DLD1 (cell line): ENCODE measurements at regions not wholly inside any gene's neighbourhood (a gene's known extent, or its start where the extent isn't known, plus 50 kb on each side); places are given as distances from the start of the nearest gene placed in this dataset.
"Not testable (repeated sequence)": the region's sequence is repeated elsewhere in the genome, so short reads cannot be mapped to it uniquely, and the experiment has no call there.

Source experiments
- in situ Hi-C: cut with HindIII; loops from 2 replicates; pipeline ENCODE4 v1.10.0; 2017; ENCODE audit warnings: low sequenced_read_pairs

DNA sequence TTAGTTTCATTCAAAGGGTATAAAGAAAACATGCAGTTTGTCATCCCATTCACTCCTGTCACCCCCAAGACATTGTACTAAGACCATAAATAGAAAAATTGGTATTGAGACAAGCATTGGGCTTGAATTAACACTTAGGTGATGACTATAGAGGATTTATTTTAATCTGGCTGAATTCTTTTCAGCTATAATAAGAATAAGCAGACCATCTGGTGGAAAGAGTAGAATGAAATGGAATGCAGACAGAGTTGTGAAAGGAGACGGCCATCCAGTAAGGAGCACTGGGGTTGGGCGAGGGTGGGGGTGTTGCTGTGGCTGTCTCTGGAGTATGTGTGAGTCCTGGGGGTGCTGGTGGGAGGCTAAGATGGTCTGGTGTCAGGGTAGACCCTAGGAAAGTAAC lies 125.0 kb upstream of the IVNS1ABP start:
- in situ Hi-C loops, result no loop called here

DNA sequence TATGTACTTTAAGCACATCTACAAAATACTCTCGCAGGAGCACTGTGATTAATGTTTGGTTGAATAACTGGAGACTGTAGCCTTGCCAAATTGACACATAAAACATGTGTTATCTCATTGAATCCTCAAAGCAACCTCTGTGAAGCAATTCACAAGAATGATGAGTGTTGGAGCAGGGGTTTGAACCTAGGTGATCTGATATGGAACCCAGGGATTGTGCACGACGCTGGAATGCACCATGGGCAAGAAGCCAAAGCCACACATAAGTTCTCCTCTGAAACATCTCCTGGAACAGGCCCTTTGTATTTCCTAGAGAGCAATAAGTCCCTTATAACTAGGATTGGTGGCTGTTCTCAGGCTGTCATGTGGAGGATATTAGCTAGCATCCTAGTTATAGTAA lies 124.6 kb upstream of the IVNS1ABP start:
- in situ Hi-C loops, result no loop called here

GRCh38 chr1:185440877-185441276 lies 123.8 kb upstream of the IVNS1ABP start:
- in situ Hi-C loops, result no loop called here

DNA sequence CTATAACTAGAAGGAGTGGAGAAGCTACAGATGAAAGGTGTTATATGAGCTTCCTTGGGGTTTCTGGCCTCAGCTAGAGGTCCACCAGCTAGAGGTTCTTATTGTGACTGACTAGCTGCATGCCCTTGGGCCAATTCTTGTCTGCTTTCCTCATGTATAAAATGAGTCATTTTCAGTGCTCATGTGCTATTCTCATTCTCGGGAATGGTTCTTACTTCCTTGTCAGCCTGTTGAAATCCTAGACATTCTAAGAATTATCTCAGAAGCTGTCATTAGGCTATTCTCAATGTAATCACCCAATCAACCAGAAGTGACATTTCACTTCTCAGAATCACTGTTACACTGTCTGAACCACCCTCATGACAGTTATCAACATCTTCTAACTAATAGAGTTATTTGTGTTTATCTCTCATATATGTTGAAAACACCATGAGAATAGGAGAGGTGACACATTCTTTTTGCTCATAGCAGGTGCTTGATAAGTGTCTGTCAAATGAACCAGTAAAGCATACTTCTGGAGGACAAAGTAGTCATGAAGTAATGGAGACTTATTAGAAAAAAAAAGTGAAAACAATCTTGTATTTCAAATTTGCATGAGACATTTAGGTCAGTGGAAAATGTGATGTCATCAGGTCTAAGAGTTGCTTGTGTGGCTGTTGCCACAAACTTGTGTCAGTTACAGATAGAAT lies 122.8 kb upstream of the IVNS1ABP start:
- in situ Hi-C loops, result no loop called here

DNA sequence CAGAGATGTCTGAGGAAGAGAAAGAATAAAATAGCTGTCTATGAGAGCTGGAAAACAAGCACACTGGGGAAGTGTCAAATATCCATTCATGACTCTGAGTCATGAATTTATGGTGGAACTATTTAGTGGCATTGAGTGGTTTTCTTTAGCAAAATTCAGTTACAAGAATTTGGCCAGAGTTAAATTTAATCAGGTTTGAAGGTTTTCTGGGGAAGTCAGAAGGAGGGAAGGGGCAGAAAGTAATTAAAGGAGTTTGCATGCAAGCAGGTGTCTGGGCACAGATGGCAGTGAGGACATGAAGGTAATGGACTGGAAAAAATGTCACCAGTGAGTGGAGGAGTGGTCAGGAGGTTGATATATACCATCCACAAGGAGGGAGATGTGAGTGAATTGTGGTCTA lies 121.9 kb upstream of the IVNS1ABP start:
- in situ Hi-C loops, result no loop called here

DNA sequence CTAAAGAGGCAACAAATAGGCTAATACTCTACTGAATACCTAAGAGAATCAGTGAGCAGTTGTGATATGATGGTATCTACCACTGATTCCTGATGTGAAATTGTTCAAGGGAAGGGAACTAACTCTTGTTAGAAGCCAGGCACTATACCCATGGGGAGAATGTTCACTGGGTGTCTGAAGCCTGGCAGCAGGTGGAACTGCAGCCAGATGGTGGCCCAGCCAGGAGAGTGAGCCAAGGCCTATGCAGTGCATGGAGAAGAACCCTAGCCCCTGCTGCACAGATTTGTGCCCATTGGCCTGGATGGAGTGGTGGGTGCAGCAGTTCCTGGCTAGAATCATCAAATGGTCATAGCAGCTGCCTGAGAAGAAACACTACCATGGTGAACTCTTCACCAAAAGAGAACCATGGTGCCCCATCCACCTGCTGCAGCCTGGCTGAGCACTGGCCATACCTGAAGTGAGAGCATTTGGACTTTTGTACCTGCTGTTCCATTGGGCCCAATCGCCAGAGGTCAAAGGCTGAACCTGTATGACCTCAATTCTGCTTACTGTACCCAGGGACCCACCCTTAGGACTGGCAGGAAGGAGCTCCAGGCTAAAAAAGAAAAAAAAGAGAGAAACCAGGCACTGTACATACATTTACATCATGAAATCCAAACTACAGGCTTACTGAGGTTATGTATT lies 118.8 kb upstream of the IVNS1ABP start:
- in situ Hi-C loops, result no loop called here

GRCh38 chr1:185434721-185435120 lies 117.7 kb upstream of the IVNS1ABP start:
- in situ Hi-C loops, result no loop called here

DNA sequence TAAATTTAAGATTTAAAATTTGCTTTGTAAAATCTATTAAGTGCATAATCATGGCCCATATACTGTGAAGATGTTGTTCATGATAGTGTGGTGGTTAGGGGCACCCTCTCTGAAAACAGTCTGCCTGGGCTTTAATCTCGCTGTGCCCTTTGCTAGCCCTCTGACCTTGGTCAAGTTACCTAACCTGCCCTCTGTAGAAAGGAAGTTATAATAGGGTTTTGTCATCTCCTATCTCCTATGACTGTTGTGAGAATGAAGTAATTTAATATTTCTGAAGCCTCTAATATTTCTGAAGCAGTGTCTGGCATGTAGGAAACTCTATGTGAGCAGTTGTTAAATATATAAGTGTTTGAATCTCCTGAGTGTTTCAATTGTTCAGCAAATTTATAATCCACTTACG lies 116.6 kb upstream of the IVNS1ABP start:
- in situ Hi-C loops, result no loop called here

GRCh38 chr1:185432948-185433347 lies 115.9 kb upstream of the IVNS1ABP start:
- in situ Hi-C loops, result no loop called here

DNA sequence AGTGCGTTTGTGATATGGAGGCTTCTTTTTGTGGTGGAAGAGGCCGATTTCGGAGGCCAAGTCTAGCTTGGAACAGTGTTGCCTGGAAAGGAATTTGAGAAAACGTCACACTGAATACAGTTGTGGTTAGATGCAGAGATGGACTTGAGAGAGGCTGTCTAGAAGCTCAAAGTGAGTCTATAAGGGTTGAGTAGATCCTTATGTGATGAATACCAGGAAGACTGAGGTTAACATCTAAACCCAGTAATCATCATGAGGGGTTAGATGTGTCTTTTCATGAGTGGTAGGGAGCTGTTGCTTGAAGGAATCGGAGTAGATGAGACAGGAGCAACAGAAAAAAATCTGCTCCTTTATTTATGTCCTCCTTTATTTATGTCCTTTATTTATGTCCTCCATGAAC lies 114.6 kb upstream of the IVNS1ABP start:
- in situ Hi-C loops, result no loop called here

- in situ Hi-C loops, result not testable (repeated sequence)
Measured at GRCh38 chr1:185429668-185430067, 112.6 kb upstream of the IVNS1ABP start.

DNA sequence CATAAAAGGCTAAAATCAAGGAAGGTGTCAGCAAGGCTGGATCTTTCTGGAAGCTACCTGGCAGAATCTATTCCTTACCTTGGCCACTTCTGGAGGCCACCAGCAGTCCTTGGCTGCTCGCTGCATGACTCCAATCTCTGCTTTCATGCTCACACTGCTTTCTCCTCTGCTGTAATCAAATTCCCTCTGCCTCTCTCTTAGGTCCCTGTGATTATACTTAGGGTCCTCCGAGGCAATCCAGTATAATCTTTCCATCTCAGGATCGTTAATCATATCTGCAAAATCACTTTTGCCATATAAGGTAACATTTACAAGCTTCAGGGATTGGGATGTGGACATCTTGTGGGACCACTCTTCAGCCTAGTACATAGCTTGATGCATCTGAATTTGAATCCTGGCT lies 110.7 kb upstream of the IVNS1ABP start:
- in situ Hi-C loops, result no loop called here

GRCh38 chr1:185427264-185427663 lies 110.2 kb upstream of the IVNS1ABP start:
- in situ Hi-C loops, result no loop called here

DNA sequence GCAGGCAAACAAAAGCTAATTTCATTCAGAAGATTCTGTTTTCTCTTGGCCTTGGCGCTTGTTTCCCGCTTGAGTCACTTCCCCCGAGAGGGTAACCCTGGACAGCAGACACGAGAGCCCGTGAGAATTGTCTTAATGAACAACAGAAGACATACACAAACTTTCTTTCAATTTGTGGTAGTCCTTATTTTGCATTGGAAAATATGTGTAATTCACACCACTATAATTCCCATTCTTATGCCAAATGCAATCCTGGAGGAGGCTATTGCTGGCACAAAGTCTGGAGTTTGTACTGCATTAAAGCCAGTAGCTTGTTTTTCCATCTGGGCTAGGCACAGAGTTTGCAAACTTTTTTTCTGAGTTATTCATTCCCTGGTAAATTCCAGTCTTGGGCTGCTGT lies 109.8 kb upstream of the IVNS1ABP start:
- in situ Hi-C loops, result no loop called here

- in situ Hi-C loops, result no loop called here
Measured at GRCh38 chr1:185425163-185425562, 108.1 kb upstream of the IVNS1ABP start.

DNA sequence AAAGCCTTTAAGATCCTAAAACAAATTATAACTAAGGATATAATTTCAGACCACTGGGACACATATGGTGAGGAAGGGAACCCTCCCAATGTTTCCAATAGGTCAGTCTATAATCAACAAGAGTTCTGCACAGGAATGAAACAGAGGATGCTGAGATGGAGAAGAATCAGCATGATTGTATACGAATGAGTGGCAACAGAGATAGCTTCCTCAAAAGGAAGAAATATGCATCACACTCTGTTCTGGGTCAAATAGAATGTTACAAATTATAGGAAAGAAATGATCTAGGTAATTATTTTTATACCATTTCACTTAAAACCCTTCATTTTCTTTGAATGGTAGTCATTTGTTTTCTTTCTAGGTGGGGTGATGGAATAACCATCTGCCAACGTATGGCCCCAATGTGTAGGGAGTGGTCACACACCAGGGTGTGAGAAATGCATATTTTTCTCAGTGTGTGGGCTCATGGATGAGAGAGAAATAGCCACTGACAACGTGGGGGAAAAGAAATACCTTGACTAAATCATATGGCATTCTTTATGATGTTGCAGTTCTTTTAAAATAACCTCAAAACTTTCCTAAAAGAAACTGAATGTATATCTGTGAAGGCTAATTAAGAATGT lies 104.6 kb upstream of the IVNS1ABP start:
- in situ Hi-C loops, result no loop called here

DNA sequence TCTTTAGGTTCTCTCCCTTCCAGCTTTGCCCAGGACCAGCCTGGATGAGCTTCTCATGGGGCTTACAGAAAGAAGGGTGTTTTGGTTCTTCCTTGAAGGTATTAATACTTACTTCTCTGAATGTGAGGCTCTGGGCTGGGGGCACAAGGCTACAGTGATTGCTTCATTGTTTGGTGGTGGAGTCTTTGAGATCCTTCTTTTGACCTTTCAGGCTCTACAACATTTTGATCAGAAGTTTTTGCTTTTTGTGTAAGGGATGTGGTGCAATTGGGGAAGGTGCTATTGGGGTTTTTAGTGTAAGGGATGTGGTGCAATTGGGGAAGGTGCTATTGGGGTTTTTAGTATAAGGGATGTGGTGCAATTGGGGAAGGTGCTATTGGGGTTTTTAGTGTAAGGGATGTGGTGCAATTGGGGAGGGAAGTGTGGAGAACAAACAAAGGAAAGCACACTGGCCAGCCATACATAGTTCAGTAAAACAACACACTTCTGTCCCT lies 103.6 kb upstream of the IVNS1ABP start:
- in situ Hi-C loops, result no loop called here

- in situ Hi-C loops, result no loop called here
Measured at GRCh38 chr1:185419718-185420117, 102.7 kb upstream of the IVNS1ABP start.

- in situ Hi-C loops, result no loop called here
Measured at GRCh38 chr1:185418472-185418871, 101.4 kb upstream of the IVNS1ABP start.

GRCh38 chr1:185412385-185413087 lies 95.5 kb upstream of the IVNS1ABP start:
- in situ Hi-C loops, result no loop called here

- in situ Hi-C loops, result no loop called here
Measured at GRCh38 chr1:185409763-185410528, 92.9 kb upstream of the IVNS1ABP start.
